Mesendoderm (in vitro differentiated cells): ENCODE measurements at regions not wholly inside any gene's neighbourhood (a gene's known extent, or its start where the extent isn't known, plus 50 kb on each side); places are given as distances from the start of the nearest gene placed in this dataset.

ENCODE experiments used
- DNase-seq: peaks from one replicate; pipeline ENCODE4 v3.0.0; 2013
- H2AK5ac ChIP-seq: 2 replicates; pipeline ENCODE4 v1.6.1; 2013; ENCODE audit warnings: low read length, inconsistent platforms
- H2BK120ac ChIP-seq: 2 replicates; pipeline ENCODE4 v1.6.1; 2013; ENCODE audit warnings: low read depth, mild to moderate bottlenecking, low read length, moderate library complexity, mixed read lengths
- H2BK15ac ChIP-seq: replicated peaks from 2 replicates; pipeline ENCODE4 v1.6.1; 2013; ENCODE audit warnings: low read depth, mild to moderate bottlenecking, moderate library complexity
- H2BK5ac ChIP-seq: 2 replicates; pipeline ENCODE4 v1.6.1; 2013; ENCODE audit warnings: low read length, inconsistent platforms
- H3K18ac ChIP-seq: 2 replicates; pipeline ENCODE4 v1.6.1; 2013; ENCODE audit warnings: mild to moderate bottlenecking, low read length, mixed read lengths
- H3K23ac ChIP-seq: one replicate; pipeline ENCODE4 v1.6.1; 2013; ENCODE audit warnings: low read length
- H3K27ac ChIP-seq: 2 replicates; pipeline ENCODE4 v1.5.1; 2013; ENCODE audit warnings: low read depth, mild to moderate bottlenecking, inconsistent platforms, low read length, moderate library complexity
- H3K27me3 ChIP-seq: 2 replicates; pipeline ENCODE4 v1.6.1; 2013; ENCODE audit warnings: low read length, control low read depth, mild to moderate bottlenecking, inconsistent platforms; ENCODE audit not compliant: insufficient read depth, poor library complexity
- H3K36me3 ChIP-seq: 2 replicates; pipeline ENCODE4 v1.6.1; 2013; ENCODE audit warnings: low read length, inconsistent platforms; ENCODE audit not compliant: control insufficient read depth, insufficient read depth
- H3K4ac ChIP-seq: one replicate; pipeline ENCODE4 v1.6.1; 2013; ENCODE audit warnings: low read depth, mild to moderate bottlenecking, low read length, moderate library complexity
- H3K4me1 ChIP-seq: 2 replicates; pipeline ENCODE4 v1.6.1; 2013; ENCODE audit warnings: low read depth, low read length, inconsistent platforms; ENCODE audit not compliant: control insufficient read depth
- H3K4me2 ChIP-seq: 2 replicates; pipeline ENCODE4 v1.6.1; 2013; ENCODE audit warnings: low read length
- H3K4me3 ChIP-seq: 2 replicates; pipeline ENCODE4 v1.5.1; 2013; ENCODE audit warnings: mild to moderate bottlenecking, low read length
- H3K56ac ChIP-seq: one replicate; pipeline ENCODE4 v1.6.1; 2013; ENCODE audit warnings: low read length
- H3K79me1 ChIP-seq: 2 replicates; pipeline ENCODE4 v1.6.1; 2013; ENCODE audit warnings: low read length, inconsistent platforms
- H3K79me2 ChIP-seq: 2 replicates; pipeline ENCODE4 v1.6.1; 2013; ENCODE audit warnings: mild to moderate bottlenecking, low read length; ENCODE audit not compliant: control insufficient read depth, insufficient read depth
- H3K9ac ChIP-seq: 2 replicates; pipeline ENCODE4 v1.6.1; 2013; ENCODE audit warnings: low read length, inconsistent platforms
- H4K5ac ChIP-seq: one replicate; pipeline ENCODE4 v1.6.1; 2013; ENCODE audit warnings: low read length
- H4K8ac ChIP-seq: one replicate; pipeline ENCODE4 v1.6.1; 2013; ENCODE audit warnings: low read depth, mild to moderate bottlenecking, control low read depth, low read length, moderate library complexity
- WGBS: extraction: QIAGEN DNeasy Blood & Tissue Kit; methylation state at CpG from one replicate; pipeline ENCODE4 v1.1.7; 2013; ENCODE audit warnings: low lambda C conversion rate, missing lambda C conversion rate; ENCODE audit not compliant: insufficient coverage; ENCODE audit errors: extremely low coverage; 5-methylcytosine and 5-hydroxymethylcytosine counted together

DNA sequence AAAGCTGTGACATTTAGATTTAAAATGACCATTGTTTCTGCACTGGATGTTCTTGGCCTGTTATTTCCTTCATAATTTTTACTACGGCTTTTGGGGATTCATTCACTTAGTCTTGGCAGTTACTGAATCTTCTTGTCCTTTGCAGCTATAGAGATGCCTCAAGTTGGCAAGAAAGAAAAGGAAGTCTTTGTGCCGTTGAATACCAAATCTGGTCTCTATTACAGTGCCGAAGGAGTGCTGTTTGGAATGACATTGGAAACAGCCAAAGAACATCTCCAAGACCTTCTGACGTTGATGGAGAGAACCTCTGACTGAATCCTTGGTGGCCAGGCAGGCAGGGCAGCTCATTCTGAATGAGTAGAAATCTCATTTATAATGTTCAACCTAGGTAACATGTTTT lies 54.3 kb upstream of the NRP1 start:
- Histone ChIP-seq H3K56ac (no peak overlapping the region), H3K23ac (no peak overlapping the region), H3K4me3 (no peak overlapping the region), H3K27ac (no peak overlapping the region), H3K18ac (no peak overlapping the region), H2BK15ac (no peak overlapping the region), H3K79me1 (no peaks in the 10 kb centered on the region), H2AK5ac (no peak overlapping the region), H2BK120ac (no peak overlapping the region), H2BK5ac (no peak overlapping the region), H3K36me3 (no peaks in the 10 kb centered on the region), H4K5ac (no peak overlapping the region), H3K9ac (no peak overlapping the region), H3K4me1 (peaks cover 5% of the 10 kb centered on the region), H4K8ac (no peak overlapping the region), H3K79me2 (no peaks in the 10 kb centered on the region), H3K4ac (no peak overlapping the region), H3K27me3 (no peaks in the 10 kb centered on the region), H3K4me2 (no peak overlapping the region)
- DNase-seq = no peak
- no CpG with 5 or more reads among the region's 4 CpGs for WGBS

DNA sequence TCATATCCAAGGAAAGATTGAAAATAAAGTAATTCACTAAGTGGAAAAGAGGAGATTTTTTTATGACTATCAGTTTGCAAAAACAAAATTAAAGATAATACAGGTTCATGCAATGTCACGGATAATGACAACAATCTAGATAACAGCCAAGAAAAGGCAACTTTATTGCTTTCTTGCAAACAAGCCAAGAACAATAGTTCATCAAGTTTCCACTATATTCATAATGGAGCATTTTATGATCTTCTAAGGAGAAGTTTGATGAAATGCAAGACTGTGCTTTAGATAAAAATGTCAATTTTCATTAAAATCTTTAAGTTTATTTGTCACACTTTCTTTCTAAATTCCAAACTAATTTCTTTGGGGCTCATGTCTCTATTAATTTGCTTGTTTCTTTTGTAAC lies 53.9 kb upstream of the NRP1 start:
- Histone ChIP-seq H3K27ac (no peak overlapping the region), H3K9ac (no peak overlapping the region), H3K18ac (peak overlapping the region; percentile 0), H4K5ac (no peak overlapping the region), H3K56ac (no peak overlapping the region), H3K36me3 (no peaks in the 10 kb centered on the region), H3K4me1 (peaks cover 5% of the 10 kb centered on the region), H3K79me1 (no peaks in the 10 kb centered on the region), H3K27me3 (no peaks in the 10 kb centered on the region), H2BK120ac (no peak overlapping the region), H2BK15ac (no peak overlapping the region), H3K4me3 (no peak overlapping the region), H4K8ac (no peak overlapping the region), H2AK5ac (no peak overlapping the region), H3K4ac (peak overlapping the region; percentile 36), H2BK5ac (no peak overlapping the region), H3K79me2 (no peaks in the 10 kb centered on the region), H3K23ac (no peak overlapping the region), H3K4me2 (no peak overlapping the region)
- no CpG with 5 or more reads among the region's 1 CpG for WGBS
- no peak for DNase-seq

DNA sequence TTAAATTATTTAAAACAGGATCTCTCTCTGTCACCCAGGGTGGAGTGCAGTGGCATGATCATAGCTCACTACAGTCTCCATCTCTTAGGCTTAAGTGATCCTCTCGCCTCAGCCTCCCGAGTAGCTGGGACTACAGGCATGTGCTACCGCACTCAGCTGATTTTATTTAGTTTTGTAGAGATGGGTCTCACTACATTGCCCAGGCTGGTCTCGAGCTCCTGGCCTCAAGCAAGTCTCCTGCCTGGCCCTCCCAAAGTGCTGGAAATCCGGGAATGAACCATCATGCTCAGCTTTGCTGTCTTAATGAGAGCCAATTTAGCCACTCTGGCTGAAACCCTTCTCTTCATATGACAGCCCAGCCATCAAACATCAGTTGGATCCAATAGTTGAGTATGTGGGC lies 53.3 kb upstream of the NRP1 start:
- Histone ChIP-seq H3K56ac (no peak overlapping the region), H2AK5ac (no peak overlapping the region), H4K8ac (no peak overlapping the region), H3K79me1 (no peaks in the 10 kb centered on the region), H3K18ac (peak overlapping the region; percentile 0), H2BK120ac (no peak overlapping the region), H3K4me1 (peaks cover 5% of the 10 kb centered on the region), H3K27me3 (no peaks in the 10 kb centered on the region), H3K9ac (no peak overlapping the region), H2BK5ac (no peak overlapping the region), H3K23ac (no peak overlapping the region), H3K4ac (peak overlapping the region; percentile 36), H3K27ac (no peak overlapping the region), H3K79me2 (no peaks in the 10 kb centered on the region), H3K36me3 (no peaks in the 10 kb centered on the region), H3K4me2 (no peak overlapping the region), H3K4me3 (no peak overlapping the region), H2BK15ac (no peak overlapping the region), H4K5ac (no peak overlapping the region)
- DNase-seq = no peak
- no CpG with 5 or more reads among the region's 5 CpGs for WGBS

DNA sequence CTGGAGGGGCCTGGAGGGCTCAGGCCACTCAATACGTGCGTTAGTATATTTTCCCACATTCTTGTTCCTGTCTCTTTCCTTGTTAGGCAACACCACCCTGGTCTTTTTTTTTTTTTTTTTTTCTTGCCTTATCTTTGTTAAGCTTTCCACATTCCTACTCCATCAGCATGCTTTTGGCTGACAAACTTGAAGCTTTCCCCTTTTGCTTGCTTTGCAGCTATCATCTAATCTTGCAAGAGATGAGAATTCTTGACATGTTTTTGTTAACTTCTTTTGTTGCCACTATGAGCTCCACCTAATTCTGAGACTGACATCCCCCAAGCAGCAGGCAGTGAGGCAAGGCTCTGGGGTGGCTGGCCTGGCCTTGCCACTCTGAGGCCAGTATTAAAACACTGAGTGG lies 52.5 kb upstream of the NRP1 start:
- no peak overlapping the region for H2BK5ac ChIP-seq
- peaks cover 3% of the 10 kb centered on the region for H3K4me1 ChIP-seq
- H3K4me3 ChIP-seq = no peak overlapping the region
- no peak overlapping the region for H4K5ac ChIP-seq
- no peaks in the 10 kb centered on the region for H3K36me3 ChIP-seq
- H3K56ac ChIP-seq = no peak overlapping the region
- WGBS = no CpG with 5 or more reads among the region's 2 CpGs
- no peak overlapping the region for H3K4ac ChIP-seq
- no peak overlapping the region for H2BK120ac ChIP-seq
- no peaks in the 10 kb centered on the region for H3K79me2 ChIP-seq
- no peak overlapping the region for H3K9ac ChIP-seq
- DNase-seq = peak; percentile 95
- H2AK5ac ChIP-seq = no peak overlapping the region
- H3K23ac ChIP-seq = no peak overlapping the region
- no peak overlapping the region for H3K4me2 ChIP-seq
- no peak overlapping the region for H2BK15ac ChIP-seq
- H3K27me3 ChIP-seq = no peaks in the 10 kb centered on the region
- no peaks in the 10 kb centered on the region for H3K79me1 ChIP-seq
- peak overlapping the region; percentile 16 for H3K27ac ChIP-seq
- H3K18ac ChIP-seq = no peak overlapping the region
- H4K8ac ChIP-seq = no peak overlapping the region

DNA sequence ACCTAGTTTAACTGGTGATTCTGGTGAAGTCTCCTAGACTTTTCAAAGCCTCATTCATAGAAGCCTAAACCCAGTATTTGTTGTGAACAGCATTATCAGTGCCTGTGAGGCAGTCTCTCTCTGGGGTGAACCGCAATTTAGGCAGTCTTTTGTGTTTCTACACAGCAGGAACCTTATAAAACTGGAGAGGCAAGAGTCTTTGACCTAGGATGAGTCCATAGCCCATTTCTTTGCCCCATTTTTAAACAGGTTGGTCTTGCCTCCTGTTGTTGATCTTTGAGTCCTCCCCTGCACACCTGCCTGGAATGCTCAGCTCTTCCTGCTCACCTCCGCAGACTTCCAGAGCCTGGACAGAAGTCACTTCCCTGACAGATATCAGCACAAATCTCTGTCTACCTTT lies 51.2 kb upstream of the NRP1 start:
- no peak overlapping the region for H2BK15ac ChIP-seq
- H3K4ac ChIP-seq = no peak overlapping the region
- H2BK5ac ChIP-seq = no peak overlapping the region
- H3K27ac ChIP-seq = no peak overlapping the region
- no peak overlapping the region for H4K5ac ChIP-seq
- H3K36me3 ChIP-seq = no peaks in the 10 kb centered on the region
- no CpG with 5 or more reads among the region's 2 CpGs for WGBS
- H2AK5ac ChIP-seq = no peak overlapping the region
- H2BK120ac ChIP-seq = peak overlapping the region; percentile 15
- H3K27me3 ChIP-seq = no peaks in the 10 kb centered on the region
- H3K79me1 ChIP-seq = no peaks in the 10 kb centered on the region
- no peak overlapping the region for H3K56ac ChIP-seq
- no peak overlapping the region for H3K23ac ChIP-seq
- H3K4me3 ChIP-seq = no peak overlapping the region
- peaks cover 3% of the 10 kb centered on the region for H3K4me1 ChIP-seq
- no peak for DNase-seq
- no peak overlapping the region for H3K18ac ChIP-seq
- H3K9ac ChIP-seq = no peak overlapping the region
- no peaks in the 10 kb centered on the region for H3K79me2 ChIP-seq
- no peak overlapping the region for H3K4me2 ChIP-seq
- no peak overlapping the region for H4K8ac ChIP-seq

DNA sequence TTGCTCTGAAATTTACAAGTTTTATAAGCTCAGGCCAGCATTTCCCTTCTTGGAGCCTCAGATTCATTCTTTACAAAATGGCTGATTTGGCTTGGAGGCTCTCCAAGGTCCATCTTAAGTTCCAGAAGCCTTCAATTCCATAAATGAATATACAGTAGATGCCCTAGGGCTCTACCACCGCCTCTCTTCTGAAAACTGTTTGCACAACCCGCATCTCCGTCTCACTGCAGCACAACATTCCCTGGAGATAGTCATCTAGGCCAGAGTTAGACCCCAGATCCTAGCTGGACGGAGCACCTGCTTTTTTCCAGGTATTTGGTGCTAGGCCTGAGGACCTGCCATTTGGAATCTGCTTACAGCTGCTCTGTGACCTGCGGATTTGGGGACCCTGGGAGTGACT lies 50.5 kb upstream of the NRP1 start:
- no peak overlapping the region for H3K23ac ChIP-seq
- H3K56ac ChIP-seq = no peak overlapping the region
- no peak overlapping the region for H2AK5ac ChIP-seq
- H3K27me3 ChIP-seq = no peaks in the 10 kb centered on the region
- peaks cover 2% of the 10 kb centered on the region for H3K4me1 ChIP-seq
- WGBS = no CpG with 5 or more reads among the region's 5 CpGs
- no peak overlapping the region for H3K27ac ChIP-seq
- H3K79me1 ChIP-seq = no peaks in the 10 kb centered on the region
- no peak overlapping the region for H3K4ac ChIP-seq
- H3K4me3 ChIP-seq = no peak overlapping the region
- H3K18ac ChIP-seq = no peak overlapping the region
- no peak for DNase-seq
- H3K4me2 ChIP-seq = no peak overlapping the region
- H4K8ac ChIP-seq = no peak overlapping the region
- no peak overlapping the region for H2BK120ac ChIP-seq
- no peak overlapping the region for H2BK5ac ChIP-seq
- no peak overlapping the region for H4K5ac ChIP-seq
- no peak overlapping the region for H2BK15ac ChIP-seq
- H3K36me3 ChIP-seq = no peaks in the 10 kb centered on the region
- no peaks in the 10 kb centered on the region for H3K79me2 ChIP-seq
- H3K9ac ChIP-seq = no peak overlapping the region
